Neural progenitor cell (in vitro differentiated cells): ENCODE measurements at regions not wholly inside any gene's neighbourhood (a gene's known extent, or its start where the extent isn't known, plus 50 kb on each side); places are given as distances from the start of the nearest gene placed in this dataset.

Experiments used
- EZH2 ChIP-seq: fragments of 200-600 bp; sonication (generic); IDR thresholded peaks from 2 replicates; pipeline ENCODE4 v1.6.1; 2017; ENCODE audit warnings: antibody characterized with exemption, mild to moderate bottlenecking, moderate library complexity
- TF ChIP-seq, protein P1 (sequence below): fragments of 200-600 bp; sonication (generic); IDR thresholded peaks from 2 replicates; pipeline ENCODE4 v1.5.1; 2017; ENCODE audit warnings: antibody characterized with exemption, mild to moderate bottlenecking

GRCh38 chr10:18861382-18861781 lies 187.2 kb upstream of the MALRD1 start:
- TF ChIP-seq EZH2, result no peak
- TF ChIP-seq, protein P1, sequence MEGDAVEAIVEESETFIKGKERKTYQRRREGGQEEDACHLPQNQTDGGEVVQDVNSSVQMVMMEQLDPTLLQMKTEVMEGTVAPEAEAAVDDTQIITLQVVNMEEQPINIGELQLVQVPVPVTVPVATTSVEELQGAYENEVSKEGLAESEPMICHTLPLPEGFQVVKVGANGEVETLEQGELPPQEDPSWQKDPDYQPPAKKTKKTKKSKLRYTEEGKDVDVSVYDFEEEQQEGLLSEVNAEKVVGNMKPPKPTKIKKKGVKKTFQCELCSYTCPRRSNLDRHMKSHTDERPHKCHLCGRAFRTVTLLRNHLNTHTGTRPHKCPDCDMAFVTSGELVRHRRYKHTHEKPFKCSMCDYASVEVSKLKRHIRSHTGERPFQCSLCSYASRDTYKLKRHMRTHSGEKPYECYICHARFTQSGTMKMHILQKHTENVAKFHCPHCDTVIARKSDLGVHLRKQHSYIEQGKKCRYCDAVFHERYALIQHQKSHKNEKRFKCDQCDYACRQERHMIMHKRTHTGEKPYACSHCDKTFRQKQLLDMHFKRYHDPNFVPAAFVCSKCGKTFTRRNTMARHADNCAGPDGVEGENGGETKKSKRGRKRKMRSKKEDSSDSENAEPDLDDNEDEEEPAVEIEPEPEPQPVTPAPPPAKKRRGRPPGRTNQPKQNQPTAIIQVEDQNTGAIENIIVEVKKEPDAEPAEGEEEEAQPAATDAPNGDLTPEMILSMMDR, result no peak
